Progenitor cell of endocrine pancreas (in vitro differentiated cells): ENCODE measurements at regions not wholly inside any gene's neighbourhood (a gene's known extent, or its start where the extent isn't known, plus 50 kb on each side); places are given as distances from the start of the nearest gene placed in this dataset.

Experiments used
- DNase-seq: peaks from one replicate; pipeline ENCODE4 v3.0.0; 2021; ENCODE audit warnings: low spot score; ENCODE audit not compliant: unreplicated experiment
- H3K27ac Mint-ChIP-seq: 2 replicates; pipeline ENCODE4 v1.8.0; 2021; ENCODE audit warnings: mild to moderate bottlenecking, moderate library complexity, mixed read lengths
- H3K27me3 Mint-ChIP-seq: 2 replicates; pipeline ENCODE4 v1.8.0; 2021; ENCODE audit warnings: mixed read lengths
- H3K36me3 Mint-ChIP-seq: 2 replicates; pipeline ENCODE4 v1.8.0; 2022; ENCODE audit warnings: mixed read lengths; ENCODE audit not compliant: insufficient read depth
- H3K4me1 Mint-ChIP-seq: 2 replicates; pipeline ENCODE4 v1.8.0; 2021; ENCODE audit warnings: low read depth, mixed read lengths
- H3K4me3 Mint-ChIP-seq: 2 replicates; pipeline ENCODE4 v1.8.0; 2021; ENCODE audit warnings: low read depth, mild to moderate bottlenecking, moderate library complexity, mixed read lengths
- H3K9me3 Mint-ChIP-seq: 2 replicates; pipeline ENCODE4 v1.8.0; 2021; ENCODE audit warnings: low read depth, mixed read lengths
- CTCF ChIP-seq: fragments of 200-600 bp; sonication (generic); IDR thresholded peaks from one replicate; pipeline ENCODE4 v1.5.0; 2021; ENCODE audit warnings: antibody characterized with exemption, mild to moderate bottlenecking; ENCODE audit not compliant: unreplicated experiment

DNA sequence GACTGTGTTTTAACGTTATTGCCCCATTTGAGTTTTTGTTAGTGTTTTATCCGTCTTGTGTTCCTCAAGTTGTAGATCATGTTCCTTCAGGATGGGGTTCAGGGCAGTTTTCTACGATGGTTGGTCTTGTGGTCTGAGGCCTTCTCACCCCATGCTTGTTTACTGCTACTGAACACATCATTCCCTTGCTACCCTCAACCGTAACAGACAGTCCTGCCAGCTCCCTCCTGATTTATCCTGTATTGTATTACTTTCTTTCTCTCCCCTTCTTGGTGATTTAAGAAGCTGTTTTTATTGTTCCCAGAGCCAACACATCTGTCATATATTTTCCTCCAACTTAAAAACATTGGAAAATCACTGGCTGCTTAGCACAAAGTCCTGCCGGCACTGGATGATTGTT, 719.8 kb downstream of the INHBA start:
- no peak overlapping the region for H3K27ac Mint-ChIP-seq
- H3K4me3 Mint-ChIP-seq = no peak overlapping the region
- no peak for DNase-seq
- H3K9me3 Mint-ChIP-seq = no peaks in the 10 kb centered on the region
- no peaks in the 10 kb centered on the region for H3K36me3 Mint-ChIP-seq
- TF ChIP-seq CTCF = no peak
- no peaks in the 10 kb centered on the region for H3K27me3 Mint-ChIP-seq
- H3K4me1 Mint-ChIP-seq = peaks cover 7% of the 10 kb centered on the region

DNA sequence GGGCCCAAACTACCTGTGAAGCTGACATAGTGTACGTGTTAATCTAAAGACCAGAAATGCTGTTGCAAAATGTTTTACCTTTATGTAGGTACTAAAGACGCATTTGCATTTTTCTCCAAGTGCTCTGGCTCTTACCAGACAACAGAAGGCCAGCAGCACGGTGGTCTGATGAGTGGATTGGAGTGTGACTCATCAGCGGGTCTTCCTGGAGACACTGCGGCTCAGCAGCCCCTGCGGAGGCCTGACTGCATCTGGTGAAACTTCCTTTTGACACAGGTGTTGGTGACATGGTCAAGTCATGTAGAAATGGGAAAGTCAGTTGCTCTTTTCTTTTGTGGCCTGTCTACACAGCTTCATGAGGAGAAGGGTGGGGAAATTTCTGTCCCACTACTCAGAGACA, 723.6 kb downstream of the INHBA start:
- Mint-ChIP-seq H3K4me1 (no peaks in the 10 kb centered on the region), H3K36me3 (no peaks in the 10 kb centered on the region), H3K27ac (no peak overlapping the region), H3K4me3 (no peak overlapping the region), H3K9me3 (no peaks in the 10 kb centered on the region), H3K27me3 (no peaks in the 10 kb centered on the region)
- TF ChIP-seq CTCF = no peak
- DNase-seq = no peak

DNA sequence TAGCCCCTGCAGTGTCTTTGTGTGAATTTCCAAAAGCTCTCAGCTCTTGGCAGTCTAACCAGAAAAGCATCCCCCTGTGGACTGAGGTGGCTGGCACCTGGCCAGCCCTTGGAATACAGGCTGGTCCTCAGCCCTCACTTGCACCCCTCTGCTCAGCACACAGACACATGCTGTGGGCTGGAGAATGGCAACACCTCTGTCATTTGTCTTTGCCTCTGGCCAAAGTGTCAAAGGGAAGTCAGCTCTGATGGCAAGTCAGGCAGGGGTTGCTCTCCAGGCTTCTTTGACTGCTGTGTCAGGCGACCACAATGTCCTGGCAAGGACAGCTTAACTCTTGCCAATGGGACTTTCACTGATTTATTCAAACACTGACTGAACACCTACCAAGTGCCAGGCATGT, 724.8 kb downstream of the INHBA start:
- no peak overlapping the region for H3K4me3 Mint-ChIP-seq
- H3K4me1 Mint-ChIP-seq = no peaks in the 10 kb centered on the region
- no peak overlapping the region for H3K27ac Mint-ChIP-seq
- no peaks in the 10 kb centered on the region for H3K36me3 Mint-ChIP-seq
- no peaks in the 10 kb centered on the region for H3K27me3 Mint-ChIP-seq
- no peaks in the 10 kb centered on the region for H3K9me3 Mint-ChIP-seq
- TF ChIP-seq CTCF = no peak
- no peak for DNase-seq

DNA sequence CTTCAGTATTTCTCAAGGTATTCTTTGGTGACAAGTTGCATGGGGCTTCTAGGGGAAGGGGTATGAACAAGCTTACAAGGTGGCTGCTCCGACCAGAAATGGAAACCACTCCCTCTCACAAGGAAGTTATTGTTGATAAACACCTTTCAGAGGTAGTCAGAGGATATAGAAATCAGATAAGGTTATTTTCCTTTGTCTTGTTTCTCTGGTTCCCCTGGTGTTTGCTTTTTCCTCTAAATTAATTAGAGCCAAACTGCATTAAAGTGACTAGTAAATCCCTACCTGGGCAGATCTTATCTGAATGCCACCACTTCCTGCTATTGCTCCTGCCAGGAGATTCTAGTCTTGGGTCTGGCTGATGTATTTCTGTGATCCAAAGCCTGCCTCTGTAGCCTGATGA, 725.4 kb downstream of the INHBA start:
- Mint-ChIP-seq H3K4me3 (no peak overlapping the region), H3K27me3 (no peaks in the 10 kb centered on the region), H3K9me3 (no peaks in the 10 kb centered on the region), H3K27ac (no peak overlapping the region), H3K36me3 (no peaks in the 10 kb centered on the region), H3K4me1 (no peaks in the 10 kb centered on the region)
- DNase-seq = no peak
- TF ChIP-seq CTCF = no peak

GRCh38 chr7:40972426-40972825, 730.5 kb downstream of the INHBA start:
- H3K4me3 Mint-ChIP-seq = no peak overlapping the region
- H3K27me3 Mint-ChIP-seq = no peaks in the 10 kb centered on the region
- no peaks in the 10 kb centered on the region for H3K4me1 Mint-ChIP-seq
- no peaks in the 10 kb centered on the region for H3K36me3 Mint-ChIP-seq
- DNase-seq = no peak
- no peak overlapping the region for H3K27ac Mint-ChIP-seq
- H3K9me3 Mint-ChIP-seq = no peaks in the 10 kb centered on the region
- TF ChIP-seq CTCF = no peak
